GM12878 (cell line): ENCODE measurements at regions not wholly inside any gene's neighbourhood (a gene's known extent, or its start where the extent isn't known, plus 50 kb on each side); places are given as distances from the start of the nearest gene placed in this dataset.

Experiments used
- ATAC-seq: fragments of 200-7000 bp; cut with Tn5 transposase; 3 replicates; pipeline ENCODE4 v1.9.1; 2020; ENCODE audit warnings: mild to moderate bottlenecking, moderate library complexity
- BruUV-seq: library from RNA; stranded (reverse); fragments of 400-500 nt; replicated peaks from 2 replicates; lab custom pipeline; 2021; lab: Mats Ljungman, UMichigan
- CTCF ChIA-PET: fragments of 300-600 bp; sonication (Branson Sonifier 250); formaldehyde crosslinking; extraction: SDS; loops from one replicate; lab custom pipeline; 2021; ENCODE audit warnings: inconsistent platforms; lab: Yijun Ruan, JAX
- POLR2A ChIA-PET: fragments of 350-600 bp; formaldehyde crosslinking; extraction: SDS; loops from one replicate; lab custom pipeline; 2021; ENCODE audit warnings: inconsistent platforms; lab: Charles Lee
- RAD21 ChIA-PET: fragments of 300-600 bp; sonication (Branson Sonifier 250); formaldehyde crosslinking; loops from one replicate; lab custom pipeline; 2023; ENCODE audit warnings: antibody characterized with exemption; ENCODE audit not compliant: unreplicated experiment; lab: Charles Lee
- SMC1A ChIA-PET: fragments of 300-600 bp; sonication (Branson Sonifier 250); formaldehyde crosslinking; loops from one replicate; lab custom pipeline; 2023; ENCODE audit not compliant: unreplicated experiment, uncharacterized antibody; lab: Charles Lee
- DNase-seq: peaks from one replicate; pipeline ENCODE4 v3.0.0-alpha.2; 2011; ENCODE audit warnings: low read depth, low spot score
- FAIRE-seq: peaks from 3 replicates; lab custom pipeline; 2011; peaks lifted over from hg19 to GRCh38; lab: Jason Lieb, UNC
- H2AFZ ChIP-seq: 2 replicates; pipeline ENCODE4 v1.6.0; 2011; ENCODE audit warnings: low read depth, low read length, control low read depth; ENCODE audit not compliant: control insufficient read depth
- H3K27ac ChIP-seq: 2 replicates; pipeline ENCODE4 v1.5.1; 2011; ENCODE audit warnings: control low read depth; ENCODE audit not compliant: control insufficient read depth, insufficient read depth
- H3K27me3 ChIP-seq, 2 experiments: replicated peaks in 1 of 2; 2 replicates each; pipeline versions ENCODE4 v1.6.0 to v1.6.1; 2011; ENCODE audit warnings: low read length in 1 of 2; ENCODE audit not compliant: control insufficient read depth in 2 of 2, insufficient read depth in 2 of 2
- H3K36me3 ChIP-seq, 2 experiments: 2 replicates each; pipeline ENCODE4 v1.5.1; 2011; ENCODE audit warnings: low read length in 1 of 2; ENCODE audit not compliant: control insufficient read depth in 2 of 2, insufficient read depth in 2 of 2
- H3K4me1 ChIP-seq: 2 replicates; pipeline ENCODE4 v1.6.1; 2011; ENCODE audit warnings: mild to moderate bottlenecking, low read length, moderate library complexity, mixed read lengths; ENCODE audit not compliant: control insufficient read depth, insufficient read depth
- H3K4me2 ChIP-seq: 2 replicates; pipeline ENCODE4 v1.6.0; 2011; ENCODE audit warnings: control low read depth; ENCODE audit not compliant: control insufficient read depth, insufficient read depth
- H3K4me3 ChIP-seq: fragments of 200-600 bp; sonication (generic); 2 replicates; pipeline ENCODE4 v1.5.1; 2016
- H3K79me2 ChIP-seq: 2 replicates; pipeline ENCODE4 v1.6.0; 2011; ENCODE audit warnings: low read length; ENCODE audit not compliant: control insufficient read depth, insufficient read depth
- H3K9ac ChIP-seq: 2 replicates; pipeline ENCODE4 v1.8.0; 2011; ENCODE audit warnings: low read length, control low read depth, mixed read lengths; ENCODE audit not compliant: control insufficient read depth, insufficient read depth
- H3K9me3 ChIP-seq: replicated peaks from 3 replicates; pipeline ENCODE4 v1.5.1; 2011; ENCODE audit warnings: mild to moderate bottlenecking, low read length; ENCODE audit not compliant: control insufficient read depth, insufficient read depth
- H4K20me1 ChIP-seq: 2 replicates; pipeline ENCODE4 v1.6.0; 2011; ENCODE audit not compliant: control insufficient read depth, insufficient read depth
- ATF3 ChIP-seq: IDR thresholded peaks from 2 replicates; pipeline ENCODE4 v1.6.1; 2011; ENCODE audit warnings: low read depth, mild to moderate bottlenecking, low read length, moderate library complexity, borderline replicate concordance; ENCODE audit errors: extremely low read depth
- CBFB ChIP-seq: IDR thresholded peaks from 2 replicates; pipeline ENCODE4 v1.6.1; 2016; ENCODE audit warnings: antibody characterized with exemption, low read depth
- DPF2 ChIP-seq: fragments of 450-650 bp; IDR thresholded peaks from 2 replicates; pipeline ENCODE4 v1.6.1; 2017; ENCODE audit warnings: mild to moderate bottlenecking
- EGR1 ChIP-seq, 2 experiments: IDR thresholded peaks; 1 replicate in 1 of 2; 2 replicates in 1 of 2; pipeline ENCODE4 v1.6.1; 2011 to 2012; ENCODE audit warnings: low read depth in 2 of 2, low read length in 2 of 2, borderline replicate concordance in 1 of 2, mild to moderate bottlenecking in 1 of 2, moderate library complexity in 1 of 2
- ESRRA ChIP-seq: IDR thresholded peaks from 2 replicates; pipeline ENCODE4 v1.6.1; 2012; ENCODE audit warnings: mild to moderate bottlenecking, low read length, improper control_type of control experiment
- HDAC2 ChIP-seq: fragments of 200-600 bp; sonication (generic); IDR thresholded peaks from 2 replicates; pipeline ENCODE4 v1.6.1; 2017
- IRF5 ChIP-seq: fragments of 450-650 bp; IDR thresholded peaks from 2 replicates; pipeline ENCODE4 v1.6.1; 2017; ENCODE audit warnings: borderline replicate concordance
- MTA3 ChIP-seq: IDR thresholded peaks from 2 replicates; pipeline ENCODE4 v1.6.1; 2012; ENCODE audit warnings: low read length, inconsistent platforms, borderline replicate concordance
- MXI1 ChIP-seq: fragments of 150-350 bp; IDR thresholded peaks from 2 replicates; pipeline ENCODE4 v1.6.1; 2011; ENCODE audit warnings: low read depth, mild to moderate bottlenecking, inconsistent platforms, low read length, improper control_type of control experiment
- RAD21 ChIP-seq: IDR thresholded peaks from 2 replicates; pipeline ENCODE4 v1.6.1; 2011; ENCODE audit warnings: mild to moderate bottlenecking, low read depth, low read length, moderate library complexity; ENCODE audit not compliant: insufficient read depth
- RCOR1 ChIP-seq: conservative IDR thresholded peaks from 2 replicates; pipeline ENCODE4 v1.6.1; 2012; ENCODE audit warnings: low read depth, low read length, improper control_type of control experiment
- RFX5 ChIP-seq: IDR thresholded peaks from 2 replicates; pipeline ENCODE4 v1.6.1; 2011; ENCODE audit warnings: low read depth, low read length, improper control_type of control experiment
- SMC3 ChIP-seq: IDR thresholded peaks from 2 replicates; pipeline ENCODE4 v1.6.1; 2011; ENCODE audit warnings: low read length, improper control_type of control experiment, borderline replicate concordance
- SRF ChIP-seq, 2 experiments: IDR thresholded peaks; 2 replicates each; pipeline ENCODE4 v1.6.1; 2011; ENCODE audit warnings: low read depth in 2 of 2, low read length in 2 of 2, mild to moderate bottlenecking in 1 of 2, moderate library complexity in 1 of 2
- ZNF207 ChIP-seq: fragments of 450-650 bp; IDR thresholded peaks from 2 replicates; pipeline ENCODE4 v1.6.1; 2014; ENCODE audit warnings: antibody characterized with exemption, mild to moderate bottlenecking, borderline replicate concordance
- ZNF274 ChIP-seq: IDR thresholded peaks from one replicate; pipeline ENCODE4 v1.8.0; 2011; ENCODE audit not compliant: insufficient read length, insufficient read depth
- ZNF622 ChIP-seq: fragments of 450-650 bp; IDR thresholded peaks from 2 replicates; pipeline ENCODE4 v1.6.1; 2017; ENCODE audit warnings: mild to moderate bottlenecking, inconsistent platforms
- WGBS: methylation state at CpG from one replicate; pipeline ENCODE4 v1.1.6; 2016; ENCODE audit warnings: low lambda C conversion rate; ENCODE audit not compliant: insufficient replicate concordance, insufficient coverage; ENCODE audit errors: missing lambda C conversion rate; 5-methylcytosine and 5-hydroxymethylcytosine counted together
- in situ Hi-C: fragments of 300-500 bp; cut with MboI; formaldehyde crosslinking; loops from 9 replicates; pipeline ENCODE4 v1.14.3; 2018; ENCODE audit warnings: mixed read lengths
- intact Hi-C: fragments of 100-400 bp; cut with micrococcal nuclease; formaldehyde crosslinking; loops from one replicate; pipeline ENCODE4 v1.14.2; 2022; ENCODE audit not compliant: unreplicated experiment
- TF ChIP-seq, protein P1 (sequence below): fragments of 450-650 bp; conservative IDR thresholded peaks from 2 replicates; pipeline ENCODE4 v1.6.1; 2017; ENCODE audit warnings: mild to moderate bottlenecking, moderate library complexity

DNA sequence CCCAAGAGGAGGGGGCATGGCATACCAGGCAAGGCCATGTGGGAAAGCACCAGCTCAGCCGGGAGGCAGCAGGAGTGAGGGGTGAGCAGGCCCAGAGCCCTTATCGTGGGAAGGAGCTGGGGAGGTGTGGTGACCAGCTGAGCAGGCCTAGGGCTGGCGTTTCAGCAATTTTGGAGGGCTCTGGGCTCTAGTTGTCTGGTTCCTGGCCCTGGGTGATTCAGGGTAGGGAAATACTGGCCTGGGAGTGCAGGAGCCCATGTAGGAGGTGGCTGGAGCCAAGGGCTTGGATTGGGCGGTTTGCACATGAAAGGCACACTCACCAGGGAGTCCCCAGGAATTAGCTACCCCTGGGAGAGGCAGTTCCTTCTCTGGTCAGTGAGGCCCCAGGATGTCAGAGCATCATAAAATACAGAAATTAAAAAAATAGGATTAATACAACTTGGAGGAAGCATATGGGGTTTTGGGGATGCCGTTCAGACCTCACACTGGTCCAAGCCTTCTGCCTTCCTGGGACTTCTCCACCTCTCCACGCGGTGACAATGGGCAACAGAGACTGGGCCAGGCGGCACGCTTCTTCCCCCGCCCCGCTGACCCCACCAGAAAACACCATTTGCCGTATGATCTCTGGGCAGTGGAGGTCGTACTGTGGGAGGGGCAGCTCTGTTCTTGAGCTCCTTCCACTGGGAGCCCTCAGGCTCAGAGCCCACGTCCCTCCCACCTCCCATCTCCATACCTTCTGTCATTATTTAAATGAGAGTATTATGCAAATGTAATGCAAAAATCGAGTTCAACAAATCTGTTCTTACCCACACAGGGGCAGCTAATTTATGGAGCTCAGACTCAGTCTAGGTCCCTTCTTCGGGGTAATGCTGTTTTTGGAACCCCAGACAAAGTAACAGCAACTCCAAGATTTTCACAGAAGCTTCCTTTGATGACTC lies 133.0 kb upstream of the FAM20C start:
- CTCF ChIA-PET = no interaction called here

More for the DNA sequence above, 133.0 kb upstream of the FAM20C start:
- Histone ChIP-seq H3K36me3 (no peaks in the 10 kb centered on the region), H2AFZ (no peak overlapping the region), H3K27ac (no peak overlapping the region), H3K4me2 (no peak overlapping the region), H4K20me1 (no peaks in the 10 kb centered on the region), H3K79me2 (no peaks in the 10 kb centered on the region), H3K9me3 (no peaks in the 10 kb centered on the region), H3K4me1 (no peaks in the 10 kb centered on the region), H3K4me3 (no peak overlapping the region)
- RAD21 ChIA-PET = no interaction called here
- intact Hi-C loops (no loop called here), in situ Hi-C loops (no loop called here)
- POLR2A ChIA-PET = no interaction called here
- WGBS = 41% methylated on average over 11 of the region's 16 CpGs
- SMC1A ChIA-PET = no interaction called here
- FAIRE-seq (no peak), ATAC-seq (no peak)
- BruUV-seq = no TSS peak
- TF ChIP-seq SMC3 (no peak), DPF2 (no peak), RAD21 (no peak), ZNF207 (no peak), RFX5 (no peak), ESRRA (no peak), IRF5 (no peak), ZNF622 (no peak), MXI1 (no peak), ATF3 (no peak), SRF (IDR thresholded peaks at IDR 0.05; ENCODE audit: low read depth in 2 of 2, low read length in 2 of 2) (no peak), RCOR1 (no peak), HDAC2 (no peak), ZNF274 (no peak), CBFB (no peak), MTA3 (no peak), EGR1 (IDR thresholded peaks at IDR 0.05; ENCODE audit: borderline replicate concordance in 1 of 2, low read depth in 2 of 2, low read length in 2 of 2) (no peak)
- TF ChIP-seq, protein P1, sequence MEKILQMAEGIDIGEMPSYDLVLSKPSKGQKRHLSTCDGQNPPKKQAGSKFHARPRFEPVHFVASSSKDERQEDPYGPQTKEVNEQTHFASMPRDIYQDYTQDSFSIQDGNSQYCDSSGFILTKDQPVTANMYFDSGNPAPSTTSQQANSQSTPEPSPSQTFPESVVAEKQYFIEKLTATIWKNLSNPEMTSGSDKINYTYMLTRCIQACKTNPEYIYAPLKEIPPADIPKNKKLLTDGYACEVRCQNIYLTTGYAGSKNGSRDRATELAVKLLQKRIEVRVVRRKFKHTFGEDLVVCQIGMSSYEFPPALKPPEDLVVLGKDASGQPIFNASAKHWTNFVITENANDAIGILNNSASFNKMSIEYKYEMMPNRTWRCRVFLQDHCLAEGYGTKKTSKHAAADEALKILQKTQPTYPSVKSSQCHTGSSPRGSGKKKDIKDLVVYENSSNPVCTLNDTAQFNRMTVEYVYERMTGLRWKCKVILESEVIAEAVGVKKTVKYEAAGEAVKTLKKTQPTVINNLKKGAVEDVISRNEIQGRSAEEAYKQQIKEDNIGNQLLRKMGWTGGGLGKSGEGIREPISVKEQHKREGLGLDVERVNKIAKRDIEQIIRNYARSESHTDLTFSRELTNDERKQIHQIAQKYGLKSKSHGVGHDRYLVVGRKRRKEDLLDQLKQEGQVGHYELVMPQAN = no peak
- TF ChIP-seq, all 136 proteins: peak for 0
- H3K9ac ChIP-seq = no peak overlapping the region
- no peak for DNase-seq
- H3K27me3 ChIP-seq = no peaks in the 10 kb centered on the region
